Caco-2 (cell line): ENCODE measurements at regions not wholly inside any gene's neighbourhood (a gene's known extent, or its start where the extent isn't known, plus 50 kb on each side); places are given as distances from the start of the nearest gene placed in this dataset.

Experiments
- BruUV-seq: library from RNA; stranded (reverse); fragments of 400-500 nt; replicated peaks from 2 replicates; lab custom pipeline; 2021; lab: Mats Ljungman, UMichigan
- CTCF ChIA-PET: fragments of 300-600 bp; sonication (Branson Sonifier 250); formaldehyde crosslinking; loops from one replicate; lab custom pipeline; 2022; ENCODE audit warnings: antibody characterized with exemption; lab: Charles Lee
- POLR2A ChIA-PET: fragments of 300-600 bp; sonication (Branson Sonifier 250); formaldehyde crosslinking; loops from one replicate; lab custom pipeline; 2022; ENCODE audit warnings: antibody characterized with exemption; lab: Charles Lee
- DNase-seq, 2 experiments: peaks; one replicate each; pipeline versions ENCODE4 v3.0.0 to v3.0.0-alpha.2; 2020 to 2022
- H3K27me3 ChIP-seq: replicated peaks from 2 replicates; pipeline ENCODE4 v1.6.0; 2011; ENCODE audit warnings: low read length; ENCODE audit not compliant: control insufficient read depth, insufficient read depth
- H3K36me3 ChIP-seq: 2 replicates; pipeline ENCODE4 v1.5.1; 2011; ENCODE audit warnings: low read length; ENCODE audit not compliant: control insufficient read depth, insufficient read depth
- H3K4me1 ChIP-seq: fragments of 250-450 bp; sonication (Bioruptor Pico); 2 replicates; pipeline ENCODE4 v1.5.1; 2020; ENCODE audit warnings: mild to moderate bottlenecking
- H3K4me3 ChIP-seq: 2 replicates; pipeline ENCODE4 v1.5.1; 2011; ENCODE audit warnings: low read depth, mild to moderate bottlenecking, control low read depth, low read length
- H3K9me3 ChIP-seq: fragments of 250-450 bp; sonication (Bioruptor Pico); 2 replicates; pipeline ENCODE4 v1.5.1; 2020; ENCODE audit warnings: mild to moderate bottlenecking, moderate library complexity
- H3K27ac Mint-ChIP-seq: one replicate; pipeline ENCODE4 v1.8.0; 2022; ENCODE audit warnings: mixed read lengths; ENCODE audit not compliant: unreplicated experiment
- H3K27me3 Mint-ChIP-seq: one replicate; pipeline ENCODE4 v1.8.0; 2022; ENCODE audit warnings: mixed read lengths; ENCODE audit not compliant: insufficient read depth, unreplicated experiment
- H3K36me3 Mint-ChIP-seq: one replicate; pipeline ENCODE4 v1.8.0; 2022; ENCODE audit warnings: mild to moderate bottlenecking, mixed read lengths; ENCODE audit not compliant: insufficient read depth, unreplicated experiment
- H3K4me1 Mint-ChIP-seq: one replicate; pipeline ENCODE4 v1.8.0; 2022; ENCODE audit warnings: low read depth, mixed read lengths; ENCODE audit not compliant: unreplicated experiment
- H3K4me3 Mint-ChIP-seq: one replicate; pipeline ENCODE4 v1.8.0; 2022; ENCODE audit warnings: mild to moderate bottlenecking, moderate library complexity, mixed read lengths; ENCODE audit not compliant: unreplicated experiment
- H3K9me3 Mint-ChIP-seq: one replicate; pipeline ENCODE4 v1.8.0; 2022; ENCODE audit warnings: mixed read lengths; ENCODE audit not compliant: unreplicated experiment
- CTCF ChIP-seq, 2 experiments: fragments of 200-600 bp in 1 of 2; IDR thresholded peaks; 1 replicate in 1 of 2; 2 replicates in 1 of 2; pipeline versions ENCODE4 v1.5.1 to v1.8.0; 2011 to 2022; ENCODE audit warnings: antibody characterized with exemption in 1 of 2, control low read depth in 1 of 2, inconsistent platforms in 1 of 2, low read depth in 1 of 2, low read length in 1 of 2, mild to moderate bottlenecking in 1 of 2, moderate library complexity in 1 of 2; ENCODE audit not compliant: insufficient read depth in 1 of 2, severe bottlenecking in 1 of 2, unreplicated experiment in 1 of 2
- intact Hi-C: fragments of 100-400 bp; cut with micrococcal nuclease; formaldehyde crosslinking; loops from one replicate; pipeline ENCODE4 v1.10.0; 2022; ENCODE audit not compliant: unreplicated experiment

- Mint-ChIP-seq H3K27me3 (peaks cover 2% of the 10 kb centered on the region), H3K4me1 (no peaks in the 10 kb centered on the region), H3K4me3 (no peak overlapping the region), H3K9me3 (no peaks in the 10 kb centered on the region), H3K36me3 (no peaks in the 10 kb centered on the region), H3K27ac (no peak overlapping the region)
- H3K9me3 ChIP-seq, result no peaks in the 10 kb centered on the region
- CTCF ChIA-PET, result no interaction called here
- H3K36me3 ChIP-seq, result no peaks in the 10 kb centered on the region
- no peak overlapping the region for H3K4me3 ChIP-seq
- no peak for TF ChIP-seq CTCF (IDR thresholded peaks at IDR 0.05; ENCODE audit: insufficient read depth in 1 of 2, low read depth in 1 of 2, low read length in 1 of 2, severe bottlenecking in 1 of 2, unreplicated experiment in 1 of 2)
- no peaks in the 10 kb centered on the region for H3K4me1 ChIP-seq
- POLR2A ChIA-PET, result no interaction called here
- H3K27me3 ChIP-seq, result no peaks in the 10 kb centered on the region
- no peak for DNase-seq
- intact Hi-C loops, result no loop called here
- no TSS peak for BruUV-seq
These were observed 903.7 kb upstream of the ADGRL3 start for GRCh38 chr4:60296386-60296785.

- no peaks in the 10 kb centered on the region for H3K4me1 Mint-ChIP-seq
- CTCF ChIA-PET, result no interaction called here
- Histone ChIP-seq H3K9me3 (no peaks in the 10 kb centered on the region), H3K36me3 (no peaks in the 10 kb centered on the region), H3K4me3 (no peak overlapping the region), H3K4me1 (no peaks in the 10 kb centered on the region), H3K27me3 (no peaks in the 10 kb centered on the region)
- POLR2A ChIA-PET, result no interaction called here
- TF ChIP-seq CTCF (IDR thresholded peaks at IDR 0.05; ENCODE audit: insufficient read depth in 1 of 2, low read depth in 1 of 2, low read length in 1 of 2, severe bottlenecking in 1 of 2, unreplicated experiment in 1 of 2), result no peak
- BruUV-seq, result no TSS peak
- no peaks in the 10 kb centered on the region for H3K9me3 Mint-ChIP-seq
- H3K4me3 Mint-ChIP-seq, result no peak overlapping the region
- no peak overlapping the region for H3K27ac Mint-ChIP-seq
- intact Hi-C loops, result no loop called here
- H3K27me3 Mint-ChIP-seq, result no peaks in the 10 kb centered on the region
- DNase-seq, result no peak
- H3K36me3 Mint-ChIP-seq, result no peaks in the 10 kb centered on the region
These were observed 886.4 kb upstream of the ADGRL3 start for GRCh38 chr4:60313611-60314178.

GRCh38 chr4:60314416-60314815 is 885.7 kb upstream of the ADGRL3 start:
- no peak for DNase-seq
- no TSS peak for BruUV-seq
- Histone ChIP-seq H3K9me3 (no peaks in the 10 kb centered on the region), H3K36me3 (no peaks in the 10 kb centered on the region), H3K4me1 (no peaks in the 10 kb centered on the region), H3K27me3 (no peaks in the 10 kb centered on the region), H3K4me3 (no peak overlapping the region)
- no peak overlapping the region for H3K27ac Mint-ChIP-seq
- H3K27me3 Mint-ChIP-seq, result no peaks in the 10 kb centered on the region
- intact Hi-C loops, result no loop called here
- no peaks in the 10 kb centered on the region for H3K4me1 Mint-ChIP-seq
- no peaks in the 10 kb centered on the region for H3K9me3 Mint-ChIP-seq
- CTCF ChIA-PET, result no interaction called here
- no peak overlapping the region for H3K4me3 Mint-ChIP-seq
- POLR2A ChIA-PET, result no interaction called here
- TF ChIP-seq CTCF (IDR thresholded peaks at IDR 0.05; ENCODE audit: insufficient read depth in 1 of 2, low read depth in 1 of 2, low read length in 1 of 2, severe bottlenecking in 1 of 2, unreplicated experiment in 1 of 2), result no peak
- H3K36me3 Mint-ChIP-seq, result no peaks in the 10 kb centered on the region
